Psoas muscle (tissue), 7 donors: ENCODE measurements at regions not wholly inside any gene's neighbourhood (a gene's known extent, or its start where the extent isn't known, plus 50 kb on each side); places are given as distances from the start of the nearest gene placed in this dataset.
"Not testable (repeated sequence)": the region's sequence is repeated elsewhere in the genome, so short reads cannot be mapped to it uniquely, and the experiment has no call there.

Experiments
- ATAC-seq, 4 donors: fragments of 200-7000 bp; cut with Tn5 transposase; one replicate each; pipeline ENCODE4 v1.9.1; 2020; ENCODE audit warnings: moderate library complexity in 3 of 4, mild to moderate bottlenecking in 2 of 4
- DNase-seq, 2 donors: peaks; one replicate each; pipeline ENCODE4 v3.0.0-alpha.2; 2020
- H3K27ac ChIP-seq: fragments of 200-600 bp; one replicate; pipeline ENCODE4 v1.8.0; 2022
- H3K27me3 ChIP-seq, 3 donors: fragments of 200-600 bp in 1 of 3; one replicate each; pipeline versions ENCODE4 v1.6.1 to v1.8.0; 2013 to 2022; ENCODE audit warnings: low read length in 2 of 3, mild to moderate bottlenecking in 2 of 3, moderate library complexity in 1 of 3; ENCODE audit not compliant: insufficient read depth in 3 of 3
- H3K36me3 ChIP-seq, 2 donors: fragments of 200-600 bp in 1 of 2; one replicate each; pipeline versions ENCODE4 v1.6.1 to v1.8.0; 2013 to 2022; ENCODE audit warnings: low read depth in 1 of 2, mild to moderate bottlenecking in 1 of 2, moderate library complexity in 1 of 2; ENCODE audit not compliant: insufficient read depth in 1 of 2
- H3K4me1 ChIP-seq: fragments of 200-600 bp; one replicate; pipeline ENCODE4 v1.8.0; 2022
- H3K4me3 ChIP-seq: fragments of 200-600 bp; one replicate; pipeline ENCODE4 v1.8.0; 2022; ENCODE audit warnings: mild to moderate bottlenecking
- H3K9me3 ChIP-seq: fragments of 200-600 bp; one replicate; pipeline ENCODE4 v1.8.0; 2022
- CTCF ChIP-seq: fragments of 200-600 bp; IDR thresholded peaks from one replicate; pipeline ENCODE4 v1.8.0; 2022; ENCODE audit warnings: antibody characterized with exemption
- WGBS, 3 donors: extraction: QIAGEN DNeasy Blood & Tissue Kit; methylation state at CpG; one replicate each; pipeline versions ENCODE4 v1.1.6 to v1.1.7; 2013; 5-methylcytosine and 5-hydroxymethylcytosine counted together
- intact Hi-C, 2 donors: fragments of 100-400 bp; cut with DNase I; formaldehyde crosslinking; loops; one replicate each; pipeline versions ENCODE4 v1.11.0 to v1.14.2; 2022
- donor health status: healthy with polysubstance abuse.
- donor health status: DM: no; HTN: no; CAD: no; lungs with moderate emphysema.
- donor health status: Bipolar disorder and iron deficiency.
- donor health status: healthy.
- donor health status: DM: yes; HTN: yes; CAD: no.
- donor health status: DM: no; HTN: no; CAD: no.
- donor health status: DM: yes; HTN: yes; CAD: no.

- no peak overlapping the region for H3K27ac ChIP-seq
- no peaks in the 10 kb centered on the region for H3K9me3 ChIP-seq
- DNase-seq (no peak), ATAC-seq (no peak)
- H3K27me3 ChIP-seq: no peaks in the 10 kb centered on the region
- H3K4me3 ChIP-seq: no peak overlapping the region
- H3K4me1 ChIP-seq: no peaks in the 10 kb centered on the region
- intact Hi-C loops: no loop called here
- 85 to 86% (median 85%) methylated on average over 6 of the region's 6 CpGs for WGBS, 3 donors
- TF ChIP-seq CTCF: no peak
- no peaks in the 10 kb centered on the region for H3K36me3 ChIP-seq
Measured at GRCh38 chr6:141526985-141527384, 605.7 kb upstream of the GJE1 start.

GRCh38 chr6:141521440-141521839 lies 611.3 kb upstream of the GJE1 start:
- intact Hi-C loops: no loop called here

GRCh38 chr6:141513830-141514229 lies 618.9 kb upstream of the GJE1 start:
- Histone ChIP-seq H3K27me3 (no peaks in the 10 kb centered on the region), H3K27ac (no peak overlapping the region), H3K4me1 (no peaks in the 10 kb centered on the region), H3K4me3 (no peak overlapping the region), H3K9me3 (no peaks in the 10 kb centered on the region), H3K36me3 (no peaks in the 10 kb centered on the region)
- DNase-seq (no peak), ATAC-seq (no peak)
- intact Hi-C loops: no loop called here
- WGBS, 3 donors: 67 to 70% (median 69%) methylated on average over 1 of the region's 1 CpG
- TF ChIP-seq CTCF: no peak

More at GRCh38 chr6:141521440-141521839, 611.3 kb upstream of the GJE1 start:
- DNase-seq (no peak), ATAC-seq (no peak)
- H3K9me3 ChIP-seq: no peaks in the 10 kb centered on the region
- no peaks in the 10 kb centered on the region for H3K4me1 ChIP-seq
- no peak overlapping the region for H3K27ac ChIP-seq
- no peak for TF ChIP-seq CTCF
- no peaks in the 10 kb centered on the region for H3K36me3 ChIP-seq
- no peak overlapping the region for H3K4me3 ChIP-seq
- H3K27me3 ChIP-seq: no peaks in the 10 kb centered on the region

GRCh38 chr6:141510803-141511202 lies 621.9 kb upstream of the GJE1 start:
- no peak for TF ChIP-seq CTCF
- ATAC-seq (no peak), DNase-seq (no peak)
- Histone ChIP-seq H3K27me3 (no peaks in the 10 kb centered on the region), H3K4me1 (no peaks in the 10 kb centered on the region), H3K27ac (no peak overlapping the region), H3K4me3 (no peak overlapping the region), H3K36me3 (no peaks in the 10 kb centered on the region), H3K9me3 (peaks cover 8% of the 10 kb centered on the region)
- intact Hi-C loops: no loop called here

- H3K27ac ChIP-seq, H3K4me3 ChIP-seq, H3K36me3 ChIP-seq, H3K27me3 ChIP-seq, ATAC-seq, intact Hi-C loops, DNase-seq, H3K4me1 ChIP-seq: not testable (repeated sequence)
- peaks cover 12% of the 10 kb centered on the region for H3K9me3 ChIP-seq
- 97 to 100% (median 100%) methylated on average over 1 of the region's 1 CpG for WGBS, 3 donors
Measured at GRCh38 chr6:141506062-141506461, 626.7 kb upstream of the GJE1 start.

- WGBS, 3 donors: 95 to 100% (median 96%) methylated on average over 1 of the region's 1 CpG
- H3K36me3 ChIP-seq, H3K27ac ChIP-seq, H3K4me3 ChIP-seq, intact Hi-C loops, DNase-seq, H3K4me1 ChIP-seq, H3K27me3 ChIP-seq, ATAC-seq: not testable (repeated sequence)
- peaks cover 12% of the 10 kb centered on the region for H3K9me3 ChIP-seq
Measured at GRCh38 chr6:141504318-141504717, 628.4 kb upstream of the GJE1 start.
